Esophagus squamous epithelium (tissue), 5 donors: ENCODE measurements at regions not wholly inside any gene's neighbourhood (a gene's known extent, or its start where the extent isn't known, plus 50 kb on each side); places are given as distances from the start of the nearest gene placed in this dataset.
A peak's percentile ranks its signal among the peaks of the same experiment; 100 is the strongest.
"Not testable (repeated sequence)": the region's sequence is repeated elsewhere in the genome, so short reads cannot be mapped to it uniquely, and the experiment has no call there.

Source experiments
- DNase-seq: peaks from one replicate; lab custom pipeline; 2025; lab: John Stamatoyannopoulos, UW
- H3K27ac ChIP-seq, 4 donors: fragments of 200-600 bp; sonication (generic); one replicate each; pipeline ENCODE4 v1.5.1; 2016 to 2019; ENCODE audit warnings: mild to moderate bottlenecking in 1 of 4
- H3K27me3 ChIP-seq, 4 donors: fragments of 200-600 bp; sonication (generic); 1 replicate in 3 of 4; 2 replicates in 1 of 4; pipeline versions ENCODE4 v1.5.1 to v1.6.0; 2017 to 2021; ENCODE audit warnings: antibody characterized with exemption in 1 of 4
- H3K36me3 ChIP-seq, 3 donors: fragments of 200-600 bp; sonication (generic); one replicate each; pipeline ENCODE4 v1.5.1; 2016 to 2019
- H3K4me1 ChIP-seq, 3 donors: fragments of 200-600 bp; sonication (generic); one replicate each; pipeline ENCODE4 v1.5.1; 2017 to 2019
- H3K4me3 ChIP-seq, 4 donors: fragments of 200-600 bp; sonication (generic); 1 replicate in 3 of 4; 2 replicates in 1 of 4; pipeline ENCODE4 v1.5.1; 2016 to 2019; ENCODE audit warnings: mild to moderate bottlenecking in 2 of 4, moderate library complexity in 1 of 4
- H3K9me3 ChIP-seq, 3 donors: fragments of 200-600 bp; sonication (generic); one replicate each; pipeline ENCODE4 v1.5.1; 2016 to 2019
- POLR2A ChIP-seq, 4 donors: fragments of 450-650 bp; IDR thresholded peaks; one replicate each; pipeline ENCODE4 v1.6.1; 2017; ENCODE audit warnings: antibody characterized with exemption in 4 of 4, mild to moderate bottlenecking in 4 of 4, moderate library complexity in 3 of 4
- WGBS, 2 donors: methylation state at CpG; one replicate each; pipeline ENCODE4 v1.1.5; 2018; 5-methylcytosine and 5-hydroxymethylcytosine counted together
- intact Hi-C: fragments of 100-400 bp; cut with DNase I; formaldehyde crosslinking; loops from one replicate; pipeline ENCODE4 v1.15.0; 2022
- TF ChIP-seq, protein P1 (sequence below), 6 experiments: fragments of 450-650 bp in 4 of 6; fragments of 200-600 bp in 2 of 6; sonication (generic) in 2 of 6; IDR thresholded peaks; one replicate each; pipeline ENCODE4 v1.5.1; 2016 to 2019; ENCODE audit warnings: antibody characterized with exemption in 6 of 6, mild to moderate bottlenecking in 4 of 6, moderate library complexity in 4 of 6
- donor health status: DM: yes; HTN: yes; CAD: no.

DNA sequence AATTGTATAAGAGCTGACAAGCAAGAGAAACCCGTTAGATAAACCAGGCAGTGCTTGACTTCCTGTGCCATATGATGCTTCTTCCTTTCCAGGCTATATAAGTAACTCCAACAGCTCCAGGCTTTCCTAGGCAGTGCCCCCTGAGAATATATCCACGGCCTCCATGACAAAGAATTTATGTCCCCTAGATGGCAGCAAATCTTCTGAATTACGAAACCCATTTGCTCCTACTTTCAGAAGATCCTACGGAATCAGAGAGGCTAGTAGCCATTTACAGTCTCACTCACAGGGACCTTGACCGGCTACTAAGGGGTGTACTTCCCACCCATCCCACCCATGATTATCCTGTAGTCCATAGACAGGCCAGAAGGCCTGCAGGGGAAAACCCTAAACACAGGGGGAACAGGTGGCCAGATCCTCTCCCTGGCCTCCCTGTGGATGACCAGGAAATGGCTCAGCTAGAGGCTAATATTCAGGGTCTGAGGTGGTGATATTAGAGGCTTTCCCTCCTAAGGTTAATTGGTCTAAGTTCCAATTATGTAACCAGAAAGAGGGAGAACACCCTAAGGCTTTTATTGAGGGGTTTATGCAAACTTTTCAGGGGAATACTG lies 77.2 kb upstream of the DCD start:
- H3K9me3 ChIP-seq = no peaks in the 10 kb centered on the region

DNA sequence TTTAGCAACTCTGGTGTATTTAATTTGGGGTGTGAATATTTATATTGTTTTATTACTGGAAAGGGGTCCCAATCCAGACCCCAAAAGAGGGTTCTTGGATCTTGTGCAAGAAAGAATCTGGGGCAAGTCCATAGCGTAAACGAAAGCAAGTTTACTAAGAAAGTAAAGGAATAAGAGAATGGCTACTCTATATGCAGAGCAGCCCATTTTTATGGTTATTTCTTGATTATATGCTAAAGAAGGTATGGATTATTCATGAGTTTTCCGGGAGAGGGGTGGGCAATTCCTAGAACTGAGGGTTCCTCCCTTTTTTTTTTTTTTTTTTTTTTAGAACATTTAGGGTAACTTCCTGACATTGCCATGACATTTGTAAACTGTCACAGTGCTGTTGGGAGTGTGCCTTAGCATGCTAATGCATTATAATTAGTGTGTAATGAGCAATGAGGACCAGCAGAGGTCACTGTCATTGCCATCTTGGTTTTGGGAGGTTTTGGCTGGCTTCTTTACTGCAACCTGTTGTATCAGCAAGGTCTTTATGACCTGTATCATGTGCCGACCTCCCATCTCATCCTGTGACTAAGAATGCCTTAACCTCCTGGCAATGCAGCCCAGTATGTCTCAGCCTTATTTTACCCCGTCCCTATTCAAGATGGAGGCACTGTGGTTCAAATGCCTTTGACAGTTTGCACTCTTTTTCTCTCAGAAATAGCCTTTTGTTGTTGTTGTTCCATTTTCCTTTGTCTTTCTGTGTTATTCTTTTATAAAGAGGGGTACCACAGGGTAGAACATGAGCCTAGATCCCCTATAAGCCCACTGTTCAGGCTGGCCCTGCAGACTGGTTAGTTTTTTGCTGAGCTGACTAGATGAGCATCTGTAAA lies 75.5 kb upstream of the DCD start:
- intact Hi-C loops = no loop called here

More for the DNA sequence above, 77.2 kb upstream of the DCD start:
- peaks cover 0 to 8% (median 0%) of the 10 kb centered on the region in 4 donors for H3K27me3 ChIP-seq
- no peaks in the 10 kb centered on the region for H3K4me1 ChIP-seq
- intact Hi-C loops = no loop called here
- no peak overlapping the region for H3K4me3 ChIP-seq
- no peak overlapping the region for H3K27ac ChIP-seq
- 17% methylated on average over 5 of the region's 5 CpGs for WGBS, 2 donors
- TF ChIP-seq, protein P1, sequence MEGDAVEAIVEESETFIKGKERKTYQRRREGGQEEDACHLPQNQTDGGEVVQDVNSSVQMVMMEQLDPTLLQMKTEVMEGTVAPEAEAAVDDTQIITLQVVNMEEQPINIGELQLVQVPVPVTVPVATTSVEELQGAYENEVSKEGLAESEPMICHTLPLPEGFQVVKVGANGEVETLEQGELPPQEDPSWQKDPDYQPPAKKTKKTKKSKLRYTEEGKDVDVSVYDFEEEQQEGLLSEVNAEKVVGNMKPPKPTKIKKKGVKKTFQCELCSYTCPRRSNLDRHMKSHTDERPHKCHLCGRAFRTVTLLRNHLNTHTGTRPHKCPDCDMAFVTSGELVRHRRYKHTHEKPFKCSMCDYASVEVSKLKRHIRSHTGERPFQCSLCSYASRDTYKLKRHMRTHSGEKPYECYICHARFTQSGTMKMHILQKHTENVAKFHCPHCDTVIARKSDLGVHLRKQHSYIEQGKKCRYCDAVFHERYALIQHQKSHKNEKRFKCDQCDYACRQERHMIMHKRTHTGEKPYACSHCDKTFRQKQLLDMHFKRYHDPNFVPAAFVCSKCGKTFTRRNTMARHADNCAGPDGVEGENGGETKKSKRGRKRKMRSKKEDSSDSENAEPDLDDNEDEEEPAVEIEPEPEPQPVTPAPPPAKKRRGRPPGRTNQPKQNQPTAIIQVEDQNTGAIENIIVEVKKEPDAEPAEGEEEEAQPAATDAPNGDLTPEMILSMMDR (IDR thresholded peaks at IDR 0.05) = no peak
- no peak for TF ChIP-seq POLR2A (IDR thresholded peaks at IDR 0.05)
- DNase-seq = no peak
- no peaks in the 10 kb centered on the region for H3K36me3 ChIP-seq

GRCh38 chr12:54721312-54721711 lies 73.1 kb upstream of the DCD start:
- Histone ChIP-seq H3K27ac (no peak overlapping the region), H3K27me3 (peaks cover 0 to 18% (median 0%) of the 10 kb centered on the region in 4 donors), H3K9me3 (no peaks in the 10 kb centered on the region), H3K36me3 (no peaks in the 10 kb centered on the region), H3K4me1 (no peaks in the 10 kb centered on the region), H3K4me3 (no peak overlapping the region)
- WGBS, 2 donors = 20 to 68% methylated on average over 1 to 3 of the region's 3 CpGs
- TF ChIP-seq POLR2A (IDR thresholded peaks at IDR 0.05) = no peak
- TF ChIP-seq, protein P1 (IDR thresholded peaks at IDR 0.05) = no peak
- DNase-seq = no peak
- intact Hi-C loops = no loop called here

More for the DNA sequence above, 75.5 kb upstream of the DCD start:
- no peak for TF ChIP-seq POLR2A (IDR thresholded peaks at IDR 0.05)
- TF ChIP-seq, protein P1 (IDR thresholded peaks at IDR 0.05) = peak in 4 of 6 experiments; percentile 22 to 56 (median 34)
- H3K4me1 ChIP-seq = no peaks in the 10 kb centered on the region
- no peaks in the 10 kb centered on the region for H3K36me3 ChIP-seq
- no peak overlapping the region for H3K27ac ChIP-seq
- DNase-seq = no peak
- no peak overlapping the region for H3K4me3 ChIP-seq
- peaks cover 0 to 8% (median 0%) of the 10 kb centered on the region in 4 donors for H3K27me3 ChIP-seq
- 50 to 66% methylated on average over 5 of the region's 5 CpGs for WGBS, 2 donors
- H3K9me3 ChIP-seq = no peaks in the 10 kb centered on the region

DNA sequence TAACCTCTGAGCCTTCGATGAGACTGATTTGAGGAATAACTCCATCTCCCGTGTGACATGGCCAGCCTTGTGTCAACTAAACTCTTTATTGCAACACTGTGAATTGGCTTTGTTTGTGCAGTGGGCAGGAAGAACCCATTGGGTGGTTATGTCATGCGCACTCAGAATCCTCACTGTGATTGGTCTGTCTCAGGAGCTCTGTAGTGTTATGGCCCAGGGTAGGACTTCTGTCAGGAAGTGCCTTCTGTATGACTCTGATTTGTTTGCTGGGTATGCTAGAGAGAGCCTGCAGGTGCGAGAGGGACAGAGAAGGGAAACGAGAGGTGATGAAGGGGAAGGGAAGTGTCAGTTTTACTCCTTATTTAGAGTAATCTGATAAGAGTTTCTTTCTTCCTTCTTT lies 71.5 kb upstream of the DCD start:
- TF ChIP-seq, protein P1 (IDR thresholded peaks at IDR 0.05) = no peak
- TF ChIP-seq POLR2A (IDR thresholded peaks at IDR 0.05) = no peak
- Histone ChIP-seq H3K27ac (no peak overlapping the region), H3K4me3 (no peak overlapping the region), H3K36me3 (no peaks in the 10 kb centered on the region), H3K9me3 (no peaks in the 10 kb centered on the region), H3K4me1 (no peaks in the 10 kb centered on the region), H3K27me3 (peaks cover 0 to 21% (median 0%) of the 10 kb centered on the region in 4 donors)
- WGBS, 2 donors = 45 to 53% methylated on average over 4 to 5 of the region's 5 CpGs
- intact Hi-C loops = no loop called here
- no peak for DNase-seq

DNA sequence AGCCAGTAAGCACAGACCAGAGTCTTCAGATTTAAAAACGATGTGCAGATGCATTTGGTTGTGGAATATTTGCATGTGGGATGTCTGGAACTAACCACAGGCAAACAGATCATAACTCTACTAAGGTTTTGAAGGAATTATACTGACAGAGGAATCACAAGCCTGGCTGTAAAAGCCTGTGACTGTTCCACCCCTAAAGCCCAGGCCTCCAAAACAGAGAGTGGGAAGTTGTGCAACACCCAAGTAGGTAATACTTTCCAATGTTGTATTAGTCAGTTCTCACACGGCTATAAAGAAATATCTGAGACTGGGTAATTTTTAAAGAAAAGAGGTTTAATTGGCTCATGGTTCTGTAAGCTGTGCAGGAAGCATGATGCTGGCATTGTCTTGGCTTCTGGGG lies 68.1 kb upstream of the DCD start:
- DNase-seq = no peak
- intact Hi-C loops = no loop called here
- WGBS, 2 donors = 17 to 33% methylated on average over 2 of the region's 2 CpGs
- H3K36me3 ChIP-seq = no peaks in the 10 kb centered on the region
- H3K4me3 ChIP-seq = no peak overlapping the region
- peaks cover 0 to 31% (median 0%) of the 10 kb centered on the region in 4 donors for H3K27me3 ChIP-seq
- H3K27ac ChIP-seq = no peak overlapping the region
- H3K4me1 ChIP-seq = no peaks in the 10 kb centered on the region
- TF ChIP-seq POLR2A (IDR thresholded peaks at IDR 0.05) = no peak
- TF ChIP-seq, protein P1 (IDR thresholded peaks at IDR 0.05) = no peak
- H3K9me3 ChIP-seq = no peaks in the 10 kb centered on the region

DNA sequence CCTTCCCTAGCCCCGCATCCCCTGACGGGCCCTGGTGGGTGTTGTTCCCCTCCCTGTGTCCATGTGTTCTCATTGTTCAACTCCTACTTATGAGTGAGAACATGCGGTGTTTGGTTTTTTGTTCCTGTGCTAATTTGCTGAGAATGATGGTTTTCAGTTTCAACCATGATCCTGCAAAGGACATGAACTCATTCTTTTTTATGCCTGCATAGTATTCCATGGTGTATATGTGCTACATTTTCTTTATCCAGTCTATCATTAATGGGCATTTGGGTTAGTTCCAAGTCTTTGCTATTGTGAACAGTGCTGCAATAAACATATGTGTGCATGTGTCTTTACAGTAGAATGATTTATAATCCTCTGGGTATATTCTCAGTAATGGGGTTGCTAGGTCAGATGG lies 65.7 kb upstream of the DCD start:
- H3K36me3 ChIP-seq, H3K4me3 ChIP-seq, H3K9me3 ChIP-seq, H3K4me1 ChIP-seq, DNase-seq, H3K27ac ChIP-seq, intact Hi-C loops: not testable (repeated sequence)
- 67 to 69% methylated on average over 3 of the region's 3 CpGs for WGBS, 2 donors
- H3K27me3 ChIP-seq = peaks cover 0 to 27% (median 0%) of the 10 kb centered on the region in 4 donors
